ENCODE measurements at regions not wholly inside any gene's neighbourhood (a gene's known extent, or its start where the extent isn't known, plus 50 kb on each side); places are given as distances from the start of the nearest gene placed in this dataset.

DNA sequence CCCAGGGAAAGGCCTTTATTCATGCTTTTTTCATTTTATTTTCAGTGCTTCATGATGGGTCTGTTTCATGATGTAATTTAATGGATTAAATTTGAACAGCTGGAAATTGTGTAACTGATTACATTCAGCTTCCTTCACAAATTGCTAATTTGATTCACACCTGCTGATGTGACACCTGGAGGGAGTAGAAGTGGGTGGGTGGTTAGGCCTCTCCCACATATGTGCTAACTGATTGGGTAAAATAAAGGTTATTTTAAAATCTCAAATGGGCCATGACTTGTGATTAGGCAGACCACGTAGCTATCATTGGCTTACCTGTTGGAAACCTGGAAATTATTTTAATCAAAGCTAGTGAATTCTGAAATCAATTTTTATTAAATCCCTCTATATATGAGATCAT lies 142.1 kb downstream of the GXYLT1 start:
- no peaks in the 10 kb centered on the region for H3K79me2 ChIP-seq (ENCODE audit: control insufficient read depth, insufficient read depth, low read length)
- no peaks in the 10 kb centered on the region for H3K9me3 ChIP-seq (replicated peaks; ENCODE audit: control insufficient read depth, insufficient read depth, low read depth, low read length)
- no peaks in the 10 kb centered on the region for H4K20me1 ChIP-seq (replicated peaks; ENCODE audit: control insufficient read depth, insufficient read depth, low read length)
- intact Hi-C loops (cut with micrococcal nuclease) (no loop called here), in situ Hi-C loops (cut with MboI) (loop anchor here (25.0 kb wide), 1 partner anchor 715 kb away; no protein-coding TSS in a partner anchor)
- ChIA-PET POLR2A (no interaction called here), CTCF (ENCODE audit: low intra/inter-chr PET ratio) (no interaction called here)
- H3K27ac ChIP-seq (ENCODE audit: extremely low read depth, low read depth, low read length) = no peak overlapping the region
- H3K36me3 ChIP-seq (ENCODE audit: control insufficient read depth, insufficient read depth, low read length) = no peaks in the 10 kb centered on the region
- no peaks in the 10 kb centered on the region for H3K9me1 ChIP-seq (ENCODE audit: control insufficient read depth, insufficient read depth, low read length)
- BruUV-seq (replicated peaks) = no TSS peak
- no peak for FAIRE-seq
- WGBS (ENCODE audit: insufficient coverage, low coverage, missing lambda C conversion rate) = 0% methylated on average over 1 of the region's 1 CpG
- no peak overlapping the region for H3K4me3 ChIP-seq
- TF ChIP-seq TEAD2 (tag; IDR thresholded peaks at IDR 0.05) = no peak
- no peak for TF ChIP-seq IRF1 (CRISPR knock-in tag; IDR thresholded peaks at IDR 0.05; ENCODE audit: borderline replicate concordance)
- TF ChIP-seq KLF6 (CRISPR knock-in tag; IDR thresholded peaks at IDR 0.05; ENCODE audit: borderline replicate concordance) = no peak
- no peak for TF ChIP-seq COPS2 (conservative IDR thresholded peaks at IDR 0.05)
- TF ChIP-seq TAF7 (tag; IDR thresholded peaks at IDR 0.05) = no peak
- no peak for TF ChIP-seq ZNF75A (CRISPR knock-in tag; IDR thresholded peaks at IDR 0.05)
- TF ChIP-seq BHLHE40 (IDR thresholded peaks at IDR 0.05; ENCODE audit: low read length) = no peak
- TF ChIP-seq NFIC (IDR thresholded peaks at IDR 0.05) = no peak
- no peak for ATAC-seq
- no peak overlapping the region for H2AFZ ChIP-seq (ENCODE audit: low read depth, low read length)
- H3K4me1 ChIP-seq (replicated peaks in 1 of 2; ENCODE audit: control insufficient read depth in 2 of 2, insufficient read depth in 2 of 2, low read length in 2 of 2) = no peaks in the 10 kb centered on the region
- no peak for DNase-seq (ENCODE audit: extremely low read depth in 1 of 4, low spot score in 3 of 4)
- H3K27me3 ChIP-seq (ENCODE audit: control insufficient read depth in 2 of 2, insufficient read depth in 2 of 2, low read length in 2 of 2) = no peaks in the 10 kb centered on the region; a peak in 1 of 5 replicates
- no peak overlapping the region for H3K4me2 ChIP-seq (ENCODE audit: insufficient read depth, low read length)
- H3K9ac ChIP-seq (ENCODE audit: insufficient read depth in 1 of 2, low read depth in 2 of 2, low read length in 2 of 2) = no peak overlapping the region

All from K562 (cell line).